IMR-90 (cell line): ENCODE measurements at regions not wholly inside any gene's neighbourhood (a gene's known extent, or its start where the extent isn't known, plus 50 kb on each side); places are given as distances from the start of the nearest gene placed in this dataset.

Source experiments
- ATAC-seq: fragments of 200-7000 bp; cut with Tn5 transposase; 2 replicates; pipeline ENCODE4 v1.9.1; 2020; ENCODE audit warnings: low read depth, mild to moderate bottlenecking, moderate library complexity
- BruUV-seq: library from RNA; stranded (reverse); fragments of 400-500 nt; replicated peaks from 2 replicates; lab custom pipeline; 2021; lab: Mats Ljungman, UMichigan
- CTCF ChIA-PET: fragments of 300-600 bp; formaldehyde crosslinking; extraction: SDS; loops from one replicate; lab custom pipeline; 2021; ENCODE audit warnings: antibody characterized with exemption; lab: Yijun Ruan, JAX
- POLR2A ChIA-PET: fragments of 300-600 bp; sonication (Branson Sonifier 250); formaldehyde crosslinking; loops from one replicate; lab custom pipeline; 2022; ENCODE audit warnings: antibody characterized with exemption; ENCODE audit not compliant: unreplicated experiment; lab: Charles Lee
- DNase-seq: peaks from one replicate; pipeline ENCODE4 v3.0.0; 2013
- H2AFZ ChIP-seq: replicated peaks from 2 replicates; pipeline ENCODE3; 2013; ENCODE audit warnings: low read length, mild to moderate bottlenecking; ENCODE audit not compliant: poor library complexity
- H2AK5ac ChIP-seq: 2 replicates; pipeline ENCODE4 v1.6.1; 2013; ENCODE audit warnings: low read depth, low read length, inconsistent platforms
- H2AK9ac ChIP-seq: replicated peaks from 2 replicates; pipeline ENCODE3; 2013; ENCODE audit warnings: mild to moderate bottlenecking, low read depth, low read length, moderate library complexity; ENCODE audit not compliant: poor library complexity
- H2BK120ac ChIP-seq: 2 replicates; pipeline ENCODE4 v1.6.1; 2013; ENCODE audit warnings: low read depth, low read length, inconsistent platforms
- H2BK15ac ChIP-seq: 3 replicates; pipeline ENCODE4 v1.6.1; 2013; ENCODE audit warnings: low read depth, low read length, inconsistent platforms
- H2BK20ac ChIP-seq: 2 replicates; pipeline ENCODE4 v1.6.1; 2013; ENCODE audit warnings: low read depth, mild to moderate bottlenecking, inconsistent platforms, low read length, moderate library complexity
- H2BK5ac ChIP-seq: 2 replicates; pipeline ENCODE4 v1.6.1; 2013; ENCODE audit warnings: mild to moderate bottlenecking, low read depth, low read length, inconsistent platforms; ENCODE audit not compliant: poor library complexity, severe bottlenecking
- H3K14ac ChIP-seq: replicated peaks from 2 replicates; pipeline ENCODE4 v1.6.1; 2013; ENCODE audit warnings: low read depth, low read length, inconsistent platforms
- H3K18ac ChIP-seq: 2 replicates; pipeline ENCODE4 v1.6.1; 2013; ENCODE audit warnings: low read depth, low read length, control low read depth
- H3K23ac ChIP-seq: 2 replicates; pipeline ENCODE4 v1.6.1; 2013; ENCODE audit warnings: low read depth, low read length, inconsistent platforms
- H3K27ac ChIP-seq: 2 replicates; pipeline ENCODE4 v1.5.1; 2013; ENCODE audit warnings: mild to moderate bottlenecking, control low read depth, low read length; ENCODE audit not compliant: insufficient read depth
- H3K27me3 ChIP-seq: 2 replicates; pipeline ENCODE4 v1.6.1; 2013; ENCODE audit warnings: low read length; ENCODE audit not compliant: control insufficient read depth, insufficient read depth
- H3K36me3 ChIP-seq: 2 replicates; pipeline ENCODE4 v1.6.1; 2013; ENCODE audit warnings: low read length, mixed read lengths; ENCODE audit not compliant: control insufficient read depth, insufficient read depth
- H3K4ac ChIP-seq: 2 replicates; pipeline ENCODE4 v1.6.1; 2013; ENCODE audit warnings: low read depth, low read length, inconsistent platforms
- H3K4me1 ChIP-seq: 2 replicates; pipeline ENCODE4 v1.6.1; 2013; ENCODE audit warnings: low read length, mixed read lengths; ENCODE audit not compliant: control insufficient read depth, insufficient read depth
- H3K4me2 ChIP-seq: 2 replicates; pipeline ENCODE4 v1.6.1; 2013; ENCODE audit warnings: low read depth, mild to moderate bottlenecking, control low read depth, low read length, moderate library complexity
- H3K4me3 ChIP-seq: 2 replicates; pipeline ENCODE4 v1.5.1; 2013; ENCODE audit warnings: low read depth, mild to moderate bottlenecking, control low read depth, low read length, moderate library complexity; ENCODE audit not compliant: insufficient read depth
- H3K56ac ChIP-seq: 2 replicates; pipeline ENCODE4 v1.6.1; 2013; ENCODE audit warnings: low read length, inconsistent platforms; ENCODE audit not compliant: insufficient read depth; ENCODE audit errors: extremely low read depth
- H3K79me1 ChIP-seq, 2 experiments: 2 replicates each; pipeline ENCODE4 v1.6.1; 2013; ENCODE audit warnings: low read length in 2 of 2, inconsistent platforms in 1 of 2, low read depth in 1 of 2
- H3K9ac ChIP-seq: 2 replicates; pipeline ENCODE4 v1.6.1; 2013; ENCODE audit warnings: low read depth, low read length, control low read depth
- H3K9me1 ChIP-seq: 2 replicates; pipeline ENCODE4 v1.6.1; 2013; ENCODE audit warnings: low read length, inconsistent platforms; ENCODE audit not compliant: insufficient read depth
- H3K9me3 ChIP-seq: 2 replicates; pipeline ENCODE4 v1.6.1; 2013; ENCODE audit warnings: low read length; ENCODE audit not compliant: control insufficient read depth, insufficient read depth
- H4K20me1 ChIP-seq: 2 replicates; pipeline ENCODE4 v1.6.1; 2013; ENCODE audit warnings: low read length, inconsistent platforms; ENCODE audit not compliant: insufficient read depth
- H4K5ac ChIP-seq: 2 replicates; pipeline ENCODE4 v1.6.1; 2013; ENCODE audit warnings: mild to moderate bottlenecking, low read depth, low read length, control low read depth
- H4K8ac ChIP-seq, 2 experiments: 2 replicates each; pipeline ENCODE4 v1.6.1; 2013; ENCODE audit warnings: low read depth in 2 of 2, low read length in 2 of 2, control low read depth in 1 of 2, inconsistent platforms in 1 of 2
- H4K91ac ChIP-seq: 2 replicates; pipeline ENCODE4 v1.6.1; 2013; ENCODE audit warnings: low read depth, low read length, inconsistent platforms; ENCODE audit not compliant: insufficient read depth
- CEBPB ChIP-seq: IDR thresholded peaks from 2 replicates; pipeline ENCODE4 v1.6.1; 2012; ENCODE audit warnings: low read depth, low read length, improper control_type of control experiment
- CTCF ChIP-seq: conservative IDR thresholded peaks from 2 replicates; pipeline ENCODE4 v1.5.1; 2012; ENCODE audit warnings: mild to moderate bottlenecking, low read depth, low read length, improper control_type of control experiment
- MAFK ChIP-seq: IDR thresholded peaks from 2 replicates; pipeline ENCODE4 v1.6.1; 2012; ENCODE audit warnings: low read depth, low read length, improper control_type of control experiment
- WGBS, 2 experiments: methylation state at CpG; one replicate each; pipeline versions ENCODE4 v1.1.5 to v1.1.7; 2013; ENCODE audit warnings: missing lambda C conversion rate in 2 of 2; ENCODE audit not compliant: insufficient read length in 1 of 2; ENCODE audit errors: extremely low coverage in 2 of 2; 5-methylcytosine and 5-hydroxymethylcytosine counted together
- dilution Hi-C: fragments of 300-500 bp; cut with HindIII; formaldehyde crosslinking; loops from one replicate; pipeline ENCODE4 v1.14.3; 2018; ENCODE audit warnings: low sequenced_read_pairs; ENCODE audit not compliant: unreplicated experiment
- in situ Hi-C: fragments of 300-500 bp; cut with MboI; formaldehyde crosslinking; loops from 3 replicates; pipeline ENCODE4 v1.14.3; 2019; ENCODE audit warnings: low sequenced_read_pairs, inconsistent platforms, mixed read lengths
- intact Hi-C: fragments of 100-400 bp; cut with micrococcal nuclease; formaldehyde crosslinking; loops from 2 replicates; pipeline ENCODE4 v1.10.0; 2022

GRCh38 chr3:174783502-174783901 is 75.6 kb upstream of the NAALADL2 start:
- intact Hi-C loops (loop anchor here (10.0 kb wide), 1 partner anchor 339 kb away; no protein-coding TSS in a partner anchor), dilution Hi-C loops (no loop called here), in situ Hi-C loops (no loop called here)
- no CpG with 5 or more reads among the region's 2 CpGs for WGBS, 2 experiments
- peak overlapping the region; percentile 77; the same call in 1 of the 2 replicates for H3K18ac ChIP-seq
- BruUV-seq, result no TSS peak
- H3K4me1 ChIP-seq, result no peaks in the 10 kb centered on the region
- H3K27me3 ChIP-seq, result no peaks in the 10 kb centered on the region
- 0 out of 2 replicates have a peak overlapping the region, but pooled peaks have one; percentile 85 for H2AK5ac ChIP-seq
- CTCF ChIA-PET, result interaction anchor here (0.5 to 0.8 kb wide), 2 partner anchors 10 to 614 kb away, joined by 3 read pairs; no protein-coding TSS in a partner anchor
- H2AFZ ChIP-seq, result peak overlapping the region; percentile 40
- no peaks in the 10 kb centered on the region for H3K79me1 ChIP-seq
- no peak overlapping the region for H3K4me2 ChIP-seq
- H3K4me3 ChIP-seq, result no peak overlapping the region
- peak overlapping the region; percentile 59; the same call in 1 of the 3 replicates for H2BK15ac ChIP-seq
- ATAC-seq, result no peak
- H3K14ac ChIP-seq, result peak overlapping the region; percentile 72
- H4K8ac ChIP-seq, result peak overlapping the region in 1 of 2 experiments; percentile 51; a peak in 2 of 4 replicates
- peak overlapping the region; percentile 70; the same call in 1 of the 2 replicates for H4K91ac ChIP-seq
- H3K56ac ChIP-seq, result no peak overlapping the region
- no peaks in the 10 kb centered on the region for H3K36me3 ChIP-seq
- POLR2A ChIA-PET, result no interaction called here
- H3K23ac ChIP-seq, result no peak overlapping the region
- H3K4ac ChIP-seq, result peak overlapping the region; percentile 83
- peak overlapping the region; percentile 88 for H2BK120ac ChIP-seq
- no peak overlapping the region for H3K27ac ChIP-seq
- H2BK5ac ChIP-seq, result peak overlapping the region; percentile 76
- H3K9me3 ChIP-seq, result no peaks in the 10 kb centered on the region
- H3K9ac ChIP-seq, result no peak overlapping the region
- H4K20me1 ChIP-seq, result no peaks in the 10 kb centered on the region
- H2BK20ac ChIP-seq, result peak overlapping the region; percentile 89
- 0 out of 2 replicates have a peak, but pooled peaks cover 2% of the 10 kb centered on the region for H3K9me1 ChIP-seq
- H2AK9ac ChIP-seq, result no peak overlapping the region
- DNase-seq, result no peak
- H4K5ac ChIP-seq, result peak overlapping the region; percentile 20; the same call in 1 of the 2 replicates
- TF ChIP-seq CEBPB (no peak), CTCF (no peak), MAFK (peak; percentile 60)
